Mammary epithelial cell (primary cell): ENCODE measurements at regions not wholly inside any gene's neighbourhood (a gene's known extent, or its start where the extent isn't known, plus 50 kb on each side); places are given as distances from the start of the nearest gene placed in this dataset.

Experiments
- CTCF ChIP-seq, 2 donors: IDR thresholded peaks in 1 of 2; conservative IDR thresholded peaks in 1 of 2; 2 replicates each; pipeline ENCODE4 v1.5.1; 2011 to 2012; ENCODE audit warnings: inconsistent platforms in 2 of 2, low read length in 2 of 2, mild to moderate bottlenecking in 2 of 2, control low read depth in 1 of 2, low read depth in 1 of 2; ENCODE audit not compliant: insufficient read depth in 1 of 2; ENCODE audit errors: extremely low read depth in 1 of 2
- EZH2 ChIP-seq: IDR thresholded peaks from 2 replicates; pipeline ENCODE4 v1.6.1; 2012; ENCODE audit warnings: low read length, inconsistent platforms, borderline replicate concordance

- no peak for TF ChIP-seq CTCF (conservative IDR thresholded peaks at IDR 0.05 in 1 of 2, IDR thresholded peaks at IDR 0.05 in 1 of 2; ENCODE audit: extremely low read depth in 1 of 2, insufficient read depth in 1 of 2, low read depth in 1 of 2, low read length in 2 of 2)
- no peak for TF ChIP-seq EZH2
Observed at GRCh38 chr16:85357924-85358505, 245.7 kb upstream of the CIBAR2 start.
